ENCODE measurements at regions not wholly inside any gene's neighbourhood (a gene's known extent, or its start where the extent isn't known, plus 50 kb on each side); places are given as distances from the start of the nearest gene placed in this dataset.
"Not testable (repeated sequence)": the region's sequence is repeated elsewhere in the genome, so short reads cannot be mapped to it uniquely, and the experiment has no call there.

DNA sequence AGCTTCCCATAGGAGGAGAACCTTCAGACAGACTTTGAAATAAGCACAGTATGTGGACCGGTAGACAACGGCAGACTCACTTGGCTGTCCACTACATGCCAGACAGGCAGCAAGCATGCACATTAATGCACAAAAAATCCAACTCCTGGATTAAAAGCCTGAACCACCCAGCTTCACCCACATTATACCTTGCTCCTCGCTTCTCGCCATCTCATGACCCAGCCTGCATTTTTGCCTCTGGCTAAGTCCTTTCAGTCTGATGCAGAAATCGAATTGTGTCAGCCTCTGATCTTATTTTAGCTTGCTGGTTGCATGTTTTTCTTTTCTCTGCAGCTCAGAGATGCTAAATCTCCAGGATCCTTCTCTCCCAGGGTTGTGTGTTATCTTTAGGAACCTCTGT is 358.7 kb downstream of the RFC3 start:
- no peak for DNase-seq

DNA sequence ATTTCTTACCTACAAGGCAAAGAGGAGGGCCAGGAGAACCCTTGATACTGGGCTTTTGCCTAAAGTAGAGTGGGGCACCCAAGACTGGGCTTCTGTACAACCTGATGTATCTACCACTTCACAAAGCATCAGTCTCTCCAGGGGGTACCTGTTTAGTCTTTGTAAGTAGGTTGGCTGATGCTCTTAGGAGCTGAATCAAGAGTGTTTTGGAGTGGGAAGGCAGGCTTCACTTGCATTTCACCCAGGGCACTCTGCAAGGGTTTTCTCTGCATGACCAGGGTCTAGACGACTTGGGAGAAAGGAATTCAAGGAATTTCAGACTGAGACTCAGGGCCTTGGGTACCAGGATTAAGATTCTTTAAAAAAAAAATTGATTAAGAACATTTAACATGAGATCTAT is 361.5 kb downstream of the RFC3 start:
- no peak for DNase-seq

DNA sequence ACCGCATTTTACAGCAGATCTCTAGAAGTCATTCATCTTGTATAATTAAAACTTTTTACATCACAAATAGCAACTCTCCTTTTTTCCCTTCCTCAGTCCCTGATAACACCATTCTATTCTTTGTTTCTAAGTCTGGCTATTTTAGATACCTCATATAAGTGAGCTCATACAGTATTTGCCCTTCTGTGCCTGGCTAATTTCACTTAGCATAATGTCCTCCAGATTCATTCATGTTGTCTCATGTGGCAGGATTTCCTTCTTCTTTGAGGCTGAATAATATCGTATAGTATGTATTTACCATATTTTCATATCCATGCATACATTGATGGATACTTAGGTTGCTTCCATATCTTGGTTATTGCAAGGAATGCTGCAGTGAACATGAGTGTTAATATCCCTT is 362.0 kb downstream of the RFC3 start:
- no peak for DNase-seq

DNA sequence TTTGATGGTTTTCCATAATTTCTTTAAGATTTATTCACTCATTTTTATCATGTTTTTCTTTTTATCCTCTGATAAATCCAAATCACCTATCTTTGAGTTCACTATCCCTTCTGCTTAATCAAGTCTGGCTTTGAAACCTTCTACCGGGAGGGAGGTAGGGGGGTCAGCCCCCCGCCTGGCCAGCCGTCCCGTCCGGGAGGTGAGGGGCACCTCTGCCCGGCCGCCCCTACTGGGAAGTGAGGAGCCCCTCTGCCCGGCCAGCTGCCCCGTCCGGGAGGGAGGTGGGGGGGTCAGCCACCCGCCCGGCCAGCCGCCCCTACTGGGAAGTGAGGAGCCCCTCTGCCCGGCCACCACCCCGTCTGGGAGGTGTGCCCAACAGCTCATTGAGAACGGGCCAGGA is 363.3 kb downstream of the RFC3 start:
- not testable (repeated sequence) for DNase-seq

DNA sequence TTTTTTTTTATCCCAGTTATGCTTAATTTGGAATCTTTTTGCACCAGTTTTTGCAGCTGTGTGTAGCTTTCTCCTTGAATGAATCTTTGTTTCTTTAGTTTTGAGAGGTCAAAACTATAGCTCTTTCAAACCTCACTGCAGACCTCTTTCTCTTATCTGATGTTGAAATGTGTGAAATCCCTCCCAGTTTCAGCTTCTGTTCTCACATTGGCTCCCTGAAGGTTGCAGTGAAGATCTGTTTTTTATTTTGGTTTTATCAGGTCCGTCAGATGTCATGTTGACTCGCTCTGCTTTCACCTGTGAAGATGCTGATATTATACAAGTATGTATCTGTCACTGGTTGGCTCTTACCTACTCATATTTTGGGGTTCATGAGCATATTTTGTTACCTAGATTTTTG is 372.0 kb downstream of the RFC3 start:
- no peak for DNase-seq

DNA sequence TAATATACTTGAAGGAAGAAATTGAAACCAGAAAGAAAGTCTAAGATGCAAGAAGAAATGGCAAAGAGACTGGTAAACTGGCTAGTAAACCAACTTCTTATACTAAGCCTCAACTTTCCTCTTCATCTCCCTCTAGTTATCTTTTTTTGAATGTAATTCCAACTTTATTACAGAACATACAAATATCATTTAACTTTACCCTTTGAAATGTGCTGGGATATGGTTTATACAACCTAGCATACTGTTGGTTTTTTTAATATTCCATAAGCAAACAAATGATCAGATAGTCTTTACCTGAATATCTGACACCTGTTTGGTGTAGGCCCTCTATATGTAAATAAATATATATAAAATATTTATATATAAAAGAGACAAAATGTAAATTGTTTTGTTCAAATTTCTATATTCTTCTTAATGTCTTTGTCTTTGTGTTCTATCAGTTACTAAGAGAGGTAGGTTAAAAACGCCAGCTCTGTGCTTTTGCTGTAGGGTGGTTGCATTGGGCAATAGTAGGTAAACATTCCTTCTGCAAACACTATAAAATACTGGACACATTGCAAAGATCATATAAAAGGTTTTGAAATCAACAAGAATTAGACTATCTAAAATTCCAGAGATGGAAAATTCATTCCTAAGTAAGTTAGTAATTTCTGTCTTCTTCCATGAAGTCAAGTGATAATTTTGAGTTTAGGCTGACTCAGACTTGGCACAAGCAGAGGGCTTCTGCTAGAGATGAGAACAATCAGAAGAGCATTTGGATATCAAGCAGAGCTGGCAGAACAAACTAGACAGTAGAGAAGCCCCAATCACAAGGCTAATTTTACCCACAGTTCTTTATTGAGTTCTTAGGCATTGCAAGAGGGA is 383.3 kb downstream of the RFC3 start:
- no peak for DNase-seq

DNA sequence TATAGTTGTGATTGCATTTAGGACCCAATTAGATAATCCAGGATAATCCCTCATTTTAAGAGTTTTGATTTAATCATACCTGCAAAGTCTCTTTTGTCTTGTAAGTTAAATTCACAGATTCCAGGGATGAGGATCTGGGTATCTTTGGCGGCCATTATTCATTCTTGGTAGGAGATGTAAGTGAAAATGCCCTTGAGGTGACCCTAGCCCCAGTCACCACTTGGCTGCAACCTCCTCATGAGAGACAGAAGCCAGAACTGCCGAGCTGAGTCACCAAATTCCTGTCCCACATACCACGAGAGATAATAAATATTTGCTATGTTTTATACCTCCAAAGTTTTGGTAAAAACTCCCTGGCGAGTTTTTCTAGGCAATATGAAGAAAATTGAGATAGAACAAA is 389.4 kb downstream of the RFC3 start:
- no peak for DNase-seq

DNA sequence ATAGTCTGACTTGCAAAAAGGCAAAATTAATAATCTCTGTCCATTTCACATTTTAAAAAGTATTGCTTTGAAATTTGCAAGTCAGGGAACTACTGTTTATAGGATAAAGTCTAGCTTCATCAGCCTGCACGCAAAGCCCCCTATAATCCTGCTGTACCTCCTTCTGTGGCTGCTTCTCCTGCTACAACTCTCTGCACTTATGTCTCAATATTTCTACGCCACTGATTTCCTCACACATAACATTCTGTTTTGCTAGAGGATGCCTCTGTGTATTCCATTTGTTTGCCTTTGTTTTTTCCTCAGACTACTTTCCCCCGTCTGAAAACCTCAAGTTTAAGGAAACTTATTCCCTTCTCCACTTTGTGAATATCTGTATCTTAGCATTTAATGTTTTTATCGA is 389.9 kb downstream of the RFC3 start:
- DNase-seq, result no peak

DNA sequence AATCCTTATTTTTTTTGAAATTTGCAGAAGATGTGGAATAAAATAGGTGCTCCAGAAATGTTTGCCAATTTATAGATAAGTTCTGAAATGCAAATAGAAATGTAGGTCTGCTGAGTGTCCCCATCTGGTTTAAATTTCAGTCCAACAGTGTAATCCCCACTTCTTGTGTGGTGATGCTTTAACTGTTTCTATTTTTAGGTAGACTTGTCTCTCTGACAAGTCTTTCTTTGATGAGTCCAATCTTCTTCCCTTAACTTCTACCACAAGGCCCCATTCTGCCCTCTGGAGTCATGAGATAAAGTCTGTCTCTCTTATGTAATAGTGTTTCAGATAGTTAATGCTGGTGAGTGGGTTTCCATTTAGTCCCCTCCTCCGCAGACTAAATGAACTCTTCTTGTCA is 390.4 kb downstream of the RFC3 start:
- no peak for DNase-seq

DNA sequence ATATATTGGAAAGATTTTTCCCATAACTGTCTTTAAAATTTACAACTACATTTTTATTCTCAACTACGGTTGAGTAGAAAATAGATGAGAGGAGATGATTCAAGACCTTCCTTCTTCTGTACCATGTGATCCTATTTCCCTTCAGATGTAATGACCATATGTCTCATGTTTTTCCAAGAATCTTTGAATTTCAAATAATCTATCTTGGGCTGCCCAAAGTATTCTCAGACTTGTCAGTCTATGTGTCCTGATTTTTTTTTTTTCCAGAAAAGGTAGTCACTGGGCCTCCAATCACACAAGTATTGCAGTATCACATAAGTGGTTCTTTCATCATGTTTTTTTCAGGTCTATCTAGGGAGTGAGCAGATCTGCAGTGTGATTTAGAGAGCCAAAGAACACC is 392.4 kb downstream of the RFC3 start:
- no peak for DNase-seq

DNA sequence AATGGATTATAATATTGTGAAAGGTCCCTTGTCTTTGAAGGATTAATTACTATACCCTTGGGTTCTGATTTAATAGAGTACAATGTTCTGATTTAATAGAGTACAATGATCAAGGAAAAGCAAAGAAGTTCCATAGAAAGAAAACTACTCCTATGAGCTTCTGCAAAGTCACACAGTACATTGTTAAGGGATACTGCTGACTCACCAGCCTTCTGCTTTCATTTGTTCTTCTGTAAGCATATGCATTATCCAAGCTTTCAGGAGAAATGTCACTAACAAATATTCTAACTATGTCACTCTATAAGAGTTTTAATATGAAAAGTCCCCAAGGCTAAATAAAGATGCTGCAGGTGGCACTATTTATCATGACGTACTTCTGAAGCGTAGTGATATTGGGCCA is 396.7 kb downstream of the RFC3 start:
- no peak for DNase-seq

DNA sequence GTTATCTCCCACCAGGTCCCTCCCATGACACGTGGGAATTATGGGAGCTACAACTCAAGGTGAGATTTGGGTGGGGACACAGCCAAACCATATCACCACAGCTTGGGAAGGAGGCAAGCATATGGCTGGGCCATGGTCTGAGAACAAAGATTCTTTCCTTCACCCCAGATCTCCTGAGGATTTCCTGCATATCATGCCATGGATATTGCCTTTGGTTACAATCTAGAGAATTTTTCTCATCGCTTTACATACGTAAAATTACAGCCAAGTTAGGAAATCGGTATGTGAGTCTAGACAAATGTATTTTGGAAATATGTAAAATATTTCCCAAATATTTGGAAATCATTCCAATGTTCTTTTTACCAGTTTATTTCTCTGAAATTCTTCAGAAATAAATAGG is 398.3 kb downstream of the RFC3 start:
- DNase-seq, result no peak

DNA sequence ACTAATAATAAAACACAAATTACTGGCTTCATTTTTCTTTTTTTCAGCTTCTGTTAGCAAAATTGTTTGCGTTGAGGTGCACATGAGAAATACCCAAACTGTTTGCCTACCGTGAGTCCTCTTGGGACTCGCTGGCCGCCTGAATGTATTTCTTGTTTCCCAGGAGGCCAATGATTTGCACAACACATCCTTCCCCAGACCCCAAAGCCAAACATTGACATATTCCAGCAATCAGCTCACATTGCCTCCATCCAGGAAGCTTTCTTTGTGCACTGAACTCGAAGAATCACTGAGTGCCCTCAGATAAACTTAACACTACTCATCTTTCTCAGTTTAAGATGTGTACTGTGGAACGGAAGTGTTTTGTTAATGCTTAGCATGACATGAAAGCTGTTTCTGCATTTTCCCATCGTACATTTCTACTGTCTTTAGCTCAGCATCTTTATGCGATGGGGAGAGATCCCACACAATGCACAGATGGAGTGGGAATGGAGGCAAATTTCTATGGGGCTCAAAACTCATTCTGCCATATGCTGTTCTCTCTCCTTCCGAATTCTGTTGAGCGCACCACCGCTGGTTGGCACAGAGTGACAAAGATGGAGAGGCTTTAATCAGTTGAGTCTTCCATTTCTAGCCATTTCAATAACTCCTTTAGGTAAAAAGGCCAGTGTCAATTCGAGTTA is 399.5 kb downstream of the RFC3 start:
- DNase-seq, result no peak

DNA sequence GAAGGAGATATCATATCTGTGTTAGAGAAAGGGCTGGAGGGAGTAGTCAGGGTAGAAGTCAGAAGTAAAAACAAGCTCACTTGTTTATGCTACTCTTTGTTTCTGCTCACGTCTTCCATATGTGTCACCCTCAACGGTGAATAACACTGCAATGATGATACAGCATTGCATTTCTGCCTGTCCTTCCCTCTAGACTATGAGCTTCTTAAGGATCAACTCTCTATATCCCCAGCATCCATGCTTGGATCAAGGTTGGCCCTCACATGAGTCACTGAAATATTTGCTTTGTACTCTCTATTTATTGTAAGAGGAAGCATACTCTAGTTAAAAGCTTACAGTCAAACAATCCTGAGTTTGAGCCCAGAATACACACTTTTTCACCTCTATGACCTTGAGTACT is 406.0 kb downstream of the RFC3 start:
- DNase-seq, result no peak

DNA sequence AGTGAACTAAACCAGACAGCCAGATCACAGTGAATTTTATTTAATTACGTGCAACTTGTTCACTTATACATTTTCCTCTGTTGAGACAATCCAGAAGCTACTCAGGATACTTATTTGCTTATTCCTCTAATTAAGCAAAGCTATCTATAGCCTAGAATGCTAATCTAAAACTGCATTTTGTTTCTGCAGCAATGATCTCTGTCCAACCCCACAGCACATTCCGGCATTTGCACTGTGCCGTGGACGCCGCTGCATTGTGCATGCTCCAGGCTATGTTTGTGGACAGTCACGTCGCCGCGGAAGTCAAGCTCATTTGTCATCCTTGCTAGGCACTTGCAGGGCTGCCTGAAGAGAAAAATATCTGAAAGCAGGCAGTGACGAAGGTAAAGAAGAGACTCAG is 406.9 kb downstream of the RFC3 start:
- DNase-seq, result no peak

DNA sequence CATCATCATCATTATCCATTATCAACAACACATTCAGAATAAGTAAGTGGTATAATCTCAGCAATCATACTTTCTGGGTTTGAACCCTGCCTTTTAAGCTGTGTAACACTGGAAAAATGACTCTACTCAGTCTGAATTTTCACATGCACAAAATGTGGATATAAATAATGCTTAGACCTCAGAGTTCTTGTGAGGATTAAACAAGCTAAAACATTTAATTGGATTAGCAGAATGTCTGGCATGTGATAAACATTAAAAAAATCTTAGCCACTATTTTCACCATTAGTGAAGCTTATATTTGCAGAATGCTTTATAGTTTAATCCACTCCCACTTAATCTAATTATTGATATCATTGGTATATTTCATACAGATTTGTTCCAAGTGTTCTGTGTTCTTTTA is 412.3 kb downstream of the RFC3 start:
- no peak for DNase-seq

DNA sequence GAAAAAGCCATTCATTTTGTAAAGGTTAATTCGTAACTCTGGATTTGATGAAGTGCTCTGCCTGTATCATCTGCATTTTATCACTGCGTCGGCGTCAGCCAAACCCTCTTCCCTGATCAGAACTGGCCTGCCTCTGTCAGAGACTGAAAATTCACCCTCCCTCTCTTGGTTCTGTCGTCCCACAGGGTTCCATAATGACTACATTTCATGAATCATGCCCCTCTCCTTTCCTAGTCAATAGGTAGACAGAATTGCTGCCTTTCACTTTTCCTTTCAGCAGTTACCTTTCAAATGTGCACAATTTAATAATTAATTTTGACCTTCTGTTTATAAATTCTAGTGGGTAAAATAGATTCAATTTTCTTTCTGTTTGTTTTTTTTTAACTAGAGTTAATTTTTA is 423.4 kb downstream of the RFC3 start:
- DNase-seq, result no peak

DNA sequence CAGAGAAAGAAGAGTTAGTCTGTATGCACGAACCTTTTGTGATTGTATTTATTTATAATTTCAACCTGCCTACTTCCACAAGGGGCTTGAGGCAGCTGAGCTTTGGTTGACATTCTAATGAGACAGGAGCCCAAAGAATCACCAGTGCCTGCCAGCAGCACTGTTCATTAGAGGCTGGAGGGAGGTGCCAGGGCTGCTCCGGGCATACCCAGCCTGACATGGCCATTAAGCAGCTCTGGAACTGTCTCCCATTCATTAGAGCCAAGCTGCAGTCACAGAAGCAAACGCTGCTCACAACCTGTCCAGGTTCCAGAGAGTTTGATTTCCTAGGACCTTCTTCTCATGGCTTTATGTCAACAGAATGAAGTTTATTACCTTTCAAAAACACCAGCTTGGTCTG is 425.5 kb downstream of the RFC3 start:
- no peak for DNase-seq

DNA sequence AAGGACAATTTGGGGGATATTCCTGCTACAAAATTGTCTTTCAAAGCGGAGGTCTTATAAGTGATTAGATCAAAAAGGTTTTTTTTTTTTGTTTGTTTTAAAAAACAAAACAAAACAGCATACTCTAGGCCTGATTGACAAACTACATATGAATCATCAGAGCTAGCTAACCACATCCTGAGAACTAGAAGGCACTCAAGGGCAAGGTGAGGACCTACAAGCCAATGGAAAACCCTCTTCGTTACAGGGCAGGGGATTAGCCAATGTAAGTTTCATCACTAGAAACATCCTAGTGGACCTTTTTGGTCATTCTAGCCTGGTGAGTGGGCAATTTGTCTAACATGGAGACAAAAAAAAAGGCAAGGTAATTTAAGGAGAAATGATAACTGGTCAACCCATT is 428.6 kb downstream of the RFC3 start:
- no peak for DNase-seq

DNA sequence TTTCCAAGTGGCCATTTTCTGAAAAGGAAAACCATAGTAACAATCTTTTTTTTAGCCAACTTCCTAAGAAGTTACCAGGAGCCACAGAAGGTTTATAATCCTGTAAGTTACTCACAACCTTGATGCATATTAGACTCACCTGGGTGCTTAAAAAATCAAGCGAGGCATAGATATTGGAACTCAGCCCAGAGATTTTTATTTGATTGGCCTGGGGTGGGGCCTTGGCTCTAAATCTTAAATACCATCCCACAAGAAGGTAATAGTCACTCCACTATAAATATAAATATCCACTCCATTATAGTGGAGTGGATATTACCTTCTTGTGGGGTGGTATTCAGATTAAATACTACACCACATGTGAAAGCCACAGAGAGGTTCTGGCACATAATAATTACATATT is 429.6 kb downstream of the RFC3 start:
- DNase-seq, result no peak

DNA sequence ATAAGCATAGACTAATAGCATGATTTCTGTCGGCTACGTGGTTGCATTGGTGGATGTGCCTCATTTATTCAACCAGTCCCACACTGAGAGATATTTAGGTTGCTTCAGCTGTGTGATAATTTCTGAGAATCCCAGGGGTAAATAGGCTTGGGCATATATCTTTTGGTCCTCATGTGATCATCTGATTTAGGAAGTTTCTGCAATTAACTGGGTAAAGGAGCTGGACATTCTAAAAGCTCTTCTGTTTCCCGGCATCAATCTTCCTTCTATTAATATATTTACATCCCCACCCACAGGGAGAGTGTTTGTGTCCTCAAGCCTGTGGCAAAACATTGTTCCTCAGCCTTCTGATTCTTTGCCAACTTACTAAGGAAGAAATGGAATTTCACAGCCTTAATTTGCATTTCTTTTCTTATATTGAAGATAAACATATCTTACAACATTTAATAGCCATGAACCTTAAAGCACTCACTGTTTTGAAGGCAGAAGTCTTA is 431.6 kb downstream of the RFC3 start:
- no peak for DNase-seq

DNA sequence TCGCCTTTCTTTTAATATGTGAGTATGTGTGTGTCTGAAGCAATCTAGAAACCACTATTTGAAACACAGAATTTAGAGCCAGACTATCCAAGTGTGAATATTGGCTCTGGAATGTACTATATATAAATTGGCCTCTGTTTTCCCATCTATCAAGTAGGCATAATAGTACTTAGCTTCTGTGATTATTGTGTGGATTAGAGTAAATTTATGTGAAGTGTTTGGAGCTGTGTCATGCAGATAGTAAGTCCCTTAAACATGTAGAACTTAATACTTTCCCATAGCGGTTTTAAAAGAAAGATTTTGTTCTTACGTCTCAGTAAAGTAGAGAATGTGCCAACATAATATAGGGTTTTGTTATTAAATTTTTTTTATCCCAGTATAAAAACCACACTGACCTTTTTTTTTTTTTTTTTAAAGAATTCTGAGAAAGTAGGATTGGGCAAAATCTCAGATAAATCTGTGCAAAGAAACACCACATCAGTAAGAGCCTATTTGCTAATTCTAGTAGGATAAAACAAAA is 432.3 kb downstream of the RFC3 start:
- DNase-seq, result no peak

DNA sequence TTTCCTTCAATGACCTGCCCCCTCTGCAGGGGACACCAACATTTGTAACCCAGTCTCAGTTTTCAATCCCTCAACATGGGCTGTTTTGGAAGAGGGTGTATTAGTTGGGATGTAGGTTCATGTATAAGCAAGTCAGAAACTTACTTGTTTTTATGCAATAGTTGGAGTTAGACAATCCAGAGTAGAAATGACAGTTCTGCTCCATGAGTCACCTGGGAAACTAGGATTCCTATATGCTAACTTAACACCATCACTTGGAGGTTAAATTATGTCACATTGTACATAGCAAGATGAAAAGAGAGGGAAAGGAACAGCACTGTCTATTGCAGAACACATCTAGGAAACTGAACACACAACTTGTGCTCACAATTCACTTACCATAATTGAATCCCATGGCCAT is 436.4 kb downstream of the RFC3 start:
- no peak for DNase-seq

DNA sequence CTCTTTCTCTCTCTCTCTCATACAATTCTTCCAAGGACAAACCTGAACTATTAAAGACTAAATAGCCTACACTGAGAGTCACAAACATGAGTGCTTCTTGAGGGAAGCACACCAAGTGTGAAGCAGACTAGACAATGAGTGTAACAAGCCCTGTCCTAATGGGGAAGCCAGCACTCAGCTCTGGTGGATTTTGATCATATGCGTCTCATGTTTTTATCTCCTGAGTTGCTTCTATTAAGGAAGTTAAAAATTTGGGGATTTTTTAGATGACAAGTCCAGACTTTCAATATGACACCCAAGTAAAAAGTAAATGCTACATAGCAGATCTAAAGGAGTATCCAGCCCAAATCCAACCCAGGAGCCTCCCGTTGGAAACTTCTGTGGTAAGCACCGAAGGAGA is 437.8 kb downstream of the RFC3 start:
- no peak for DNase-seq
